ENCODE measurements at regions not wholly inside any gene's neighbourhood (a gene's known extent, or its start where the extent isn't known, plus 50 kb on each side); places are given as distances from the start of the nearest gene placed in this dataset.

- H3K4me3 ChIP-seq (ENCODE audit: low read depth, low read length), result no peak overlapping the region
- TF ChIP-seq CTCF (IDR thresholded peaks at IDR 0.05; ENCODE audit: borderline replicate concordance, insufficient read depth, low read depth, low read length), result no peak
Observed at GRCh38 chr10:64952042-64952441, 1430.8 kb downstream of the REEP3 start.

GRCh38 chr10:64956441-64956840 lies 1435.2 kb downstream of the REEP3 start:
- H3K4me3 ChIP-seq (ENCODE audit: low read depth, low read length), result no peak overlapping the region
- TF ChIP-seq CTCF (IDR thresholded peaks at IDR 0.05; ENCODE audit: borderline replicate concordance, insufficient read depth, low read depth, low read length), result no peak

DNA sequence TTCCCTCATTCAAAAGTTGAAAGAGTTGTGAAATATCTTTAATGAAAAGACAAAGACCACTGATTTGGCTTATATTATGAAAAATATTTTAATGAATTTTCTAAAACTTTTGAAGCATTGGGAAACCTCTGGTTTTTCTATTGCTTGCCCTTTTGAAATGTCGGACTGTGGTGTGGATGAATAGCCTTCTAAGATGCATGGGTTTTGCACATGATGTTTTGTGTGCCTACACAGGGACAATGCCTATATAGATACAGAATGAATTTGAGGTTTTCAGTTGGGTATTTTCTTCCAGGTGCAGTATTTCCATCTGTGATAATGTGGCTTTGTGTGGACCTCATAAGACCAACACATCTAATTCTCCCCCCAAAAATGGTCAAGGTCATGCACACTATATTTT lies 1437.9 kb downstream of the REEP3 start:
- no peak for TF ChIP-seq CTCF (IDR thresholded peaks at IDR 0.05; ENCODE audit: borderline replicate concordance, insufficient read depth, low read depth, low read length)
- H3K4me3 ChIP-seq (ENCODE audit: low read depth, low read length), result no peak overlapping the region

- no peak for TF ChIP-seq CTCF (IDR thresholded peaks at IDR 0.05; ENCODE audit: borderline replicate concordance, insufficient read depth, low read depth, low read length)
Observed at GRCh38 chr10:64959883-64960282, 1438.7 kb downstream of the REEP3 start.

DNA sequence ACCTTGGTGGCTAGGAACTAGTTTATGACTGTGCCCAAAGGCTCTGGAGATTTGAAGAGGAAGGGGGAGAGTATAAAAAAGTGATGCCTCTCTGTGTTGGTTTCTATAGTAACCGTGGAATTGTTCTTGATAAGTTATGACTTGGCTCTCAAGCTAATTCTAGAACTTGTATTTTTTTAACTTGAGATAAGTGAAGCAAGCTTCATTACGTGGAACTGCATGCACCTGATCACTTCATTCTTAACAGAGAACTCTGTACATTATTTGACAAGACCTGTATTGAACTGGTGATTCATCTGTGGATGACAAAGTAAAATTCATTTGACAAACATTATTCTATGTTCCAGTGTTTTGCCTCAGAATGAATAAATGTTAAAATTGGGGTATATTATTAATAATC lies 1452.2 kb downstream of the REEP3 start:
- H3K4me3 ChIP-seq (ENCODE audit: low read depth, low read length), result no peak overlapping the region
- TF ChIP-seq CTCF (IDR thresholded peaks at IDR 0.05; ENCODE audit: borderline replicate concordance, insufficient read depth, low read depth, low read length), result no peak

More at GRCh38 chr10:64959883-64960282, 1438.7 kb downstream of the REEP3 start:
- no peak overlapping the region for H3K4me3 ChIP-seq (ENCODE audit: low read depth, low read length)

- TF ChIP-seq CTCF (IDR thresholded peaks at IDR 0.05; ENCODE audit: borderline replicate concordance, insufficient read depth, low read depth, low read length), result no peak
- H3K4me3 ChIP-seq (ENCODE audit: low read depth, low read length), result no peak overlapping the region
Observed at GRCh38 chr10:64976150-64976549, 1454.9 kb downstream of the REEP3 start.

DNA sequence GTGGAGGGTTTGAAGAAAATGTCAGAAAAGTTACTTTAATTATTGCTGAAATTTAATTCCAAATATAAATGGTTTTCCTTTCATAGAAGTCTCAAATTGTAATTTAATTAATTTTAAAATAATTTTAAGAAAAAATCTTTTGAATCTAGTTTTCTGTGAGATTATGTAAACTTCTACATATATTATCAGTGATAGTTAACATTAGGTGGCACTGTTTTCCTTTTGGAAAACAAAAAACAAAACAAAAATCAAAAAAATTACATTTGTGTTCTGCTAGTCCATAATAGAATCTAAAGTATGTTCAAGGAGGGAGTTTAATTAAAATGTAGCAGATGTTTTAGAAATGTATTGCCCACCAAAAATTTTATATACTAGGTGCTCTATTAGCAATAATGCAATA lies 1456.7 kb downstream of the REEP3 start:
- no peak for TF ChIP-seq CTCF (IDR thresholded peaks at IDR 0.05; ENCODE audit: borderline replicate concordance, insufficient read depth, low read depth, low read length)
- H3K4me3 ChIP-seq (ENCODE audit: low read depth, low read length), result no peak overlapping the region

Data from GM12875 (cell line).